ENCODE measurements at regions not wholly inside any gene's neighbourhood (a gene's known extent, or its start where the extent isn't known, plus 50 kb on each side); places are given as distances from the start of the nearest gene placed in this dataset.

DNA sequence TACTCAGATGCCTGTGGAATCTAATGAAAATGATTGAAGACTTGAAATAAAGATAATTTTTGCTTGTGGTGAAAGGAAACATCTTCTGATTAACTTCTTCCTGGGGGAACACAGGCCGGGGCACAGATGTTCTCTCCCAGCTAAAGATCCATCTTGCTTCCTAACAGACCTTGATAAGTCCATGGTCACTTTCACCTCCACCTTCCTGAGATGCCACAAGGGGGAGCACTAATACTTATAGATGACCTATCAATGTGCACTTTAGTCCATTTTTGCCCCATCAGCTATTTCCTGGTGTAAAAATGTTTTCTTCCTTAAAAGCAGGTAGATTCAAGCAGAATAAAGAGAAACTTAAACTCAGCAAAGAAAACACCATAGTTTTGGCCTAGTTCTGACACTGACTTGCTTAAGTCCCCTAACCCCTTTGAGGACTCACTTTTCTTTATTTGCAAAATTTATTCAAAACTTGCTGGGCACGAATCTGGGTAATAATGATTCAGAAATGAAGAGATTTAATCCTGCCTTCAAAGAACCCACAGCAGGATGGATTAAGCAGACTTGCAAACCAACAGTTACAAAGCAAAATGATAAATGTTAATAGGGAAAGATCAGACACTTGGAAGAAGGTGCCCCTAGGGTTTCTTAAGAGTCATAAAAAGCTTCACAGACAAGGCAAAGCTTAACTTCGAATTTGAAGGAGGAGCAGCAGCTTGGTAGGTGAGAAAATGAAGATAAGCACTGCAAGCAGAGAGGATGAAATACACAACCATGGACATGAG is 158.7 kb downstream of the RAB38 start:
- TF ChIP-seq EZH2 (IDR thresholded peaks at IDR 0.05), result no peak
- TF ChIP-seq POLR2AphosphoS5 (IDR thresholded peaks at IDR 0.05; ENCODE audit: borderline replicate concordance, low read depth, low read length), result no peak
